ENCODE measurements at regions not wholly inside any gene's neighbourhood (a gene's known extent, or its start where the extent isn't known, plus 50 kb on each side); places are given as distances from the start of the nearest gene placed in this dataset.

GRCh38 chr17:79405823-79406222, 205.0 kb downstream of the RBFOX3 start:
- TF ChIP-seq MXD4 (CRISPR knock-in tag; IDR thresholded peaks at IDR 0.05) (no peak), CTCF (CRISPR knock-in tag; IDR thresholded peaks at IDR 0.05) (no peak), LRRFIP1 (CRISPR knock-in tag; conservative IDR thresholded peaks at IDR 0.05) (no peak), NFRKB (IDR thresholded peaks at IDR 0.05) (no peak), POGZ (CRISPR knock-in tag; IDR thresholded peaks at IDR 0.05) (no peak), NFYB (CRISPR knock-in tag; IDR thresholded peaks at IDR 0.05) (no peak), CHCHD3 (CRISPR knock-in tag; IDR thresholded peaks at IDR 0.05) (no peak), RAD21 (CRISPR knock-in tag; IDR thresholded peaks at IDR 0.05) (no peak)

Measured in HepG2 (cell line).